ENCODE measurements at regions not wholly inside any gene's neighbourhood (a gene's known extent, or its start where the extent isn't known, plus 50 kb on each side); places are given as distances from the start of the nearest gene placed in this dataset.
"Not testable (repeated sequence)": the region's sequence is repeated elsewhere in the genome, so short reads cannot be mapped to it uniquely, and the experiment has no call there.

- DNase-seq (ENCODE audit: low read depth), result no peak
These were observed 109.2 kb downstream of the BASP1 start for GRCh38 chr5:17326600-17327037.

- no peak for DNase-seq (ENCODE audit: low read depth)
These were observed 109.7 kb downstream of the BASP1 start for GRCh38 chr5:17327048-17327625.

GRCh38 chr5:17329571-17329970 lies 112.1 kb downstream of the BASP1 start:
- no peak for DNase-seq (ENCODE audit: low read depth)

- no peak for DNase-seq (ENCODE audit: low read depth)
These were observed 113.0 kb downstream of the BASP1 start for GRCh38 chr5:17330386-17330785.

- no peak for DNase-seq (ENCODE audit: low read depth)
These were observed 114.2 kb downstream of the BASP1 start for GRCh38 chr5:17331651-17332050.

- no peak for DNase-seq (ENCODE audit: low read depth)
These were observed 116.3 kb downstream of the BASP1 start for GRCh38 chr5:17333755-17334154.

- DNase-seq (ENCODE audit: low read depth), result no peak
These were observed 118.6 kb downstream of the BASP1 start for GRCh38 chr5:17336054-17336453.

- not testable (repeated sequence) for DNase-seq (ENCODE audit: low read depth)
These were observed 119.3 kb downstream of the BASP1 start for GRCh38 chr5:17336723-17337122.

- no peak for DNase-seq (ENCODE audit: low read depth)
These were observed 122.4 kb downstream of the BASP1 start for GRCh38 chr5:17339841-17340240.

GRCh38 chr5:17340379-17340778 lies 122.9 kb downstream of the BASP1 start:
- no peak for DNase-seq (ENCODE audit: low read depth)

GRCh38 chr5:17340819-17341218 lies 123.4 kb downstream of the BASP1 start:
- DNase-seq (ENCODE audit: low read depth), result peak; percentile 74

- peak; percentile 72 for DNase-seq (ENCODE audit: low read depth)
These were observed 126.2 kb downstream of the BASP1 start for GRCh38 chr5:17343675-17344074.

GRCh38 chr5:17346811-17347210 lies 129.4 kb downstream of the BASP1 start:
- no peak for DNase-seq (ENCODE audit: low read depth)

- DNase-seq (ENCODE audit: low read depth), result no peak
These were observed 134.8 kb downstream of the BASP1 start for GRCh38 chr5:17352223-17352622.

- no peak for DNase-seq (ENCODE audit: low read depth)
These were observed 136.8 kb downstream of the BASP1 start for GRCh38 chr5:17354265-17354664.

- peak; percentile 78 for DNase-seq (ENCODE audit: low read depth)
These were observed 138.3 kb downstream of the BASP1 start for GRCh38 chr5:17355586-17356346.

- DNase-seq (ENCODE audit: low read depth), result no peak
These were observed 139.1 kb downstream of the BASP1 start for GRCh38 chr5:17356551-17356950.

GRCh38 chr5:17357504-17357903 lies 140.1 kb downstream of the BASP1 start:
- DNase-seq (ENCODE audit: low read depth), result no peak

- DNase-seq (ENCODE audit: low read depth), result no peak
These were observed 140.0 kb upstream of the TAF11L2 start for GRCh38 chr5:17358031-17358430.

- DNase-seq (ENCODE audit: low read depth), result no peak
These were observed 138.5 kb upstream of the TAF11L2 start for GRCh38 chr5:17359451-17360011.

- DNase-seq (ENCODE audit: low read depth), result no peak
These were observed 137.2 kb upstream of the TAF11L2 start for GRCh38 chr5:17360879-17361278.

- no peak for DNase-seq (ENCODE audit: low read depth)
These were observed 136.7 kb upstream of the TAF11L2 start for GRCh38 chr5:17361331-17361730.

- no peak for DNase-seq (ENCODE audit: low read depth)
These were observed 132.8 kb upstream of the TAF11L2 start for GRCh38 chr5:17364987-17365810.
